SK-N-MC (cell line): ENCODE measurements at regions not wholly inside any gene's neighbourhood (a gene's known extent, or its start where the extent isn't known, plus 50 kb on each side); places are given as distances from the start of the nearest gene placed in this dataset.
"Not testable (repeated sequence)": the region's sequence is repeated elsewhere in the genome, so short reads cannot be mapped to it uniquely, and the experiment has no call there.

ENCODE experiments used
- DNase-seq: peaks from one replicate; pipeline ENCODE4 v3.0.0-alpha.2; 2011; ENCODE audit warnings: low read depth, low spot score
- H3K27ac ChIP-seq: fragments of 200-600 bp; sonication (generic); 2 replicates; pipeline ENCODE4 v1.5.1; 2016; ENCODE audit warnings: mixed run types
- H3K36me3 ChIP-seq: fragments of 200-600 bp; sonication (generic); 2 replicates; pipeline ENCODE4 v1.6.1; 2017; ENCODE audit warnings: antibody characterized with exemption, low read length, mixed read lengths; ENCODE audit not compliant: insufficient read depth
- H3K4me3 ChIP-seq: fragments of 200-600 bp; sonication (generic); 2 replicates; pipeline ENCODE4 v1.5.1; 2016
- H3K9ac ChIP-seq: fragments of 200-600 bp; sonication (generic); 2 replicates; pipeline ENCODE4 v1.8.0; 2017; ENCODE audit warnings: mixed run types, mixed read lengths; ENCODE audit not compliant: insufficient read length
- H3K9me3 ChIP-seq: fragments of 200-600 bp; sonication (generic); 2 replicates; pipeline ENCODE4 v1.6.1; 2017; ENCODE audit warnings: low read depth, mild to moderate bottlenecking, antibody characterized with exemption, low read length, moderate library complexity, mixed read lengths
- EZH2 ChIP-seq: fragments of 200-600 bp; sonication (generic); IDR thresholded peaks from one replicate; pipeline ENCODE4 v1.6.1; 2017; ENCODE audit warnings: antibody characterized with exemption
- FOXP2 ChIP-seq: optimal IDR thresholded peaks from 2 replicates; pipeline ENCODE3; 2011; ENCODE audit warnings: mild to moderate bottlenecking, moderate library complexity; ENCODE audit not compliant: insufficient read depth; ENCODE audit errors: extremely low read length, control extremely low read depth
- POLR2AphosphoS5 ChIP-seq: IDR thresholded peaks from 2 replicates; pipeline ENCODE4 v1.6.1; 2012; ENCODE audit warnings: mild to moderate bottlenecking, low read depth, low read length, borderline replicate concordance

DNA sequence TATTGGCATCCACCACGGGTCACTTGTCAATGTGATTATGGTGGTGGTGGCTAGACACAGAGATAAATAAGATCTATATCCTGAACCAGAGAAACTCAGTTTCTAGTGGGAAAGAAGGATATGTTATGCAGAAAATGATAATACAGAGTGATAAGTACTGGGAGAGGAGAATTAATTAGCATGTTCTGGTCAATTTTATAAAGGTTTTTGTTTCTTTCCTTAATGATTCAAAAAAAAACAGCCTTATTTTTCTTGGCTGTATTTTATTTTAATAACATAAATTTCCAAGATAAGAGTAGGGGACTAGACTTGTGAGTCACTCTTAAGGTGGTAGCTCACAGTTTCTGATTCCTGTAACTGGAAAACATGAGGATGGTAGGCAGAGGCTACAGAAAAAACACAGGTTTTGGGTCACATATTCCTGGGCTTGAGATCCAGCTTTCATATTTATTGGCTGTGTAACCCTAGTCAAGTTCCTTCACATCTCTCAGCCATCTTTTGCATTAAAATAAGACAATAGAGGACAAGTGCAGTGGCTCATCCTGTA lies 350.3 kb upstream of the RPS23 start:
- no peak for TF ChIP-seq EZH2
- TF ChIP-seq FOXP2, result no peak
- no peak for TF ChIP-seq POLR2AphosphoS5
- no peaks in the 10 kb centered on the region for H3K9me3 ChIP-seq
- DNase-seq, result no peak
- H3K27ac ChIP-seq, result no peak overlapping the region
- no peak overlapping the region for H3K9ac ChIP-seq
- H3K36me3 ChIP-seq, result no peaks in the 10 kb centered on the region
- no peak overlapping the region for H3K4me3 ChIP-seq

DNA sequence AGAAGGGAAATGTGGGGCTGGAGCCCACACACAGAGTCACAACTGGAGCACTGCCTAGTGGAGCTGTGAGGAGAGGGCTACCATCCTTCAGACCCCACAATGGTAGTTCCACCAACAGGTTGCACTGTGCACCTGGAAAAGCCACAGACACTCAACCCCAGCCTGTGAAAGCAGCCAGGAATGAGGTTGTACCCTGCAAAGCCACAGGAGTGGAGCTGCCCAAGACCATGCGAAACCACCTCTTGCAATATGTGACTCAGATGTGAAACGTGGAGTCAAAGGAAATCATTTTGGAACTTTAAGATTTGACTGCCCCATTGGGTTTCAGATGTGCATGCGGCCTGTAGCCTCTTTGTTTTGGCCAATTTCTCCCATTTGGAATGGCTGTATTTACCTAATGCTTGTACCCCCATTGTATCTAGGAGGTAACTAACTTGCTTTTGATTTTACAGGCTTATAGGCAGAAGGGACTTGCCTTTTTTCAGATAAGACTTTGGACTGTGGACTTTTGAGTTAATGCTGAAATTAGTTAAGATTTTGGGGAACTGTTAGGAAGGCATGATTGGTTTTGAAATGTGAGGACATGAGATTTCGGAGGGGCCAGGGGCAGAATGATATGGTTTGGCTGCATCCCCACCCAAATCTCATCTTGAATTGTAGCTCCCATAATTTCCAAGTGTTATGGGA lies 348.9 kb upstream of the RPS23 start:
- H3K36me3 ChIP-seq, DNase-seq, H3K4me3 ChIP-seq, H3K9ac ChIP-seq, H3K9me3 ChIP-seq, H3K27ac ChIP-seq: not testable (repeated sequence)

DNA sequence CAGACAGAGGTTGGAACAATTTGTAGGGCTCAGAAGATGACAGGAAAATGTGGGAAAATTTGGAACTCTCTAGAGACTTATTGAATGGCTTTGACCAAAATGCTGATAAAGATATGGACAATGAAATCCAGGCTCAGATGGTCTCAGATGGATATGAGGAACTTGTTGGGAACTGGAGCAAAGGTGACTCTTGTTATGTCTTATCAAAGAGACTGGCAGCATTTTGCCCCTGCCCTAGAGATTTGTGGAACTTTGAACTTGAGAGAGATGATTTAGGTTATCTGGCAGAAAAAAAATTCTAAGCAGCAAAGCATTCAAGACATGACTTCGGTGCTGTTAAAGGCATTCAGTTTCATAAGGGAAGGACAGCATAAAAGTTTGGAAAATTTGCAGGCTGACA lies 347.9 kb upstream of the RPS23 start:
- not testable (repeated sequence) for H3K9ac ChIP-seq, H3K9me3 ChIP-seq, H3K27ac ChIP-seq, H3K36me3 ChIP-seq, DNase-seq, H3K4me3 ChIP-seq

DNA sequence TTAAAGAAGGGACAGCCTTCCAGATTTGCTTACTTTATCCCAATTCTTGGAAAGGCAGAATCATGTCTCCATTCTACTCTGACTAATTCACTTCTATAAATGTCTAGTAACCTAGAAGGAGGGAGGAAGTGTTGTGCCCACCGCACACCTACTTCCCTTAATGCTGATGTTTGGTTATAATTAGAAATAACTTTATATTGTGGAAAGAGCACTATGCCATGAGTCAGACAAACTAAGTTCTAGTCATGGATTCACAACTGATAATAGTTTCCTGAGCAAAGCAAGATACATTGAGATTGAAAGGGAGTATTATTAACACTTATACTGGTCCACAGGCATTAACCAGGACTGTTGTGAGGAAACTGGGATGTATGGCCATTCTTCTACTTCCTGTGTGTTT lies 345.9 kb upstream of the RPS23 start:
- TF ChIP-seq FOXP2 (no peak), EZH2 (no peak), POLR2AphosphoS5 (no peak)
- Histone ChIP-seq H3K9me3 (no peaks in the 10 kb centered on the region), H3K36me3 (no peaks in the 10 kb centered on the region), H3K4me3 (no peak overlapping the region), H3K9ac (no peak overlapping the region), H3K27ac (no peak overlapping the region)
- DNase-seq, result no peak

DNA sequence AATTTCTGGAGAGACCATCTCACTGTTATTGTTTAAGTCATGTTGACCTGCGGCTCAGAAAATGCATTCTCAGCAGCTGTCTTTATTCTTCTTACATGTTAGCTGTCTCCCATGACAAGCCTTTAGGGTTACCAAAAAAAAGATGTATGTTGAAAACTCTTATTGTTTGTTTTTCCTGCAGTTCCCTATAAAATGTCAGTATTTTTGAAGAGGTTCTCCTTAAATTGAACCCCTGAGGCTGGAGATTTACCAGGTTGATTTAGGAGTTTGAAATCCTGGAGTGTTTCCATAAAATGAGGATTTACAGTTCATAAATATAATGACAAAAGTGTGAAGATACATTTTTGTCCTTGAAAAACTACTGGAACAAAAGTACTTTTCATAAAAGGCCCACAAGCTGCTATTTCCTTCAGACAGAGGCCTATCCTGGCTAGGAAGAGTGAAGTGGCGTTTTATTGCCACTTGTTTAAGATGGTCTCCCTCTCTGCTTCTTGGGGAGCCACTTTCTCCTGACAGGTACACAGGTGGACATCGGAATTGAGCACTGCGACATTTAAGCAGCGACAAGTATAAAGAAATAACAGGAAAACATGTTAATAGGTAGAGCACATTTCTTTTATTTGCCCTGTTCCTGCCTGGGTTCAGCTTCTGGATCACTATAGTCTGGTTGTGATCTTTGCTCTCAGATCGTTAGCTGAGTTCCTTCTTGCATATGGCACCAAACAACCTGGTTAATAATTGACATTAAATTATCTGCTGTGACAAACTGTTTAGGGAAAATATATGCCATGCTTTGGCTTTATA lies 344.8 kb upstream of the RPS23 start:
- Histone ChIP-seq H3K9ac (no peak overlapping the region), H3K9me3 (no peaks in the 10 kb centered on the region), H3K4me3 (no peak overlapping the region), H3K27ac (no peak overlapping the region), H3K36me3 (no peaks in the 10 kb centered on the region)
- no peak for TF ChIP-seq EZH2
- no peak for TF ChIP-seq FOXP2
- TF ChIP-seq POLR2AphosphoS5, result no peak
- no peak for DNase-seq

DNA sequence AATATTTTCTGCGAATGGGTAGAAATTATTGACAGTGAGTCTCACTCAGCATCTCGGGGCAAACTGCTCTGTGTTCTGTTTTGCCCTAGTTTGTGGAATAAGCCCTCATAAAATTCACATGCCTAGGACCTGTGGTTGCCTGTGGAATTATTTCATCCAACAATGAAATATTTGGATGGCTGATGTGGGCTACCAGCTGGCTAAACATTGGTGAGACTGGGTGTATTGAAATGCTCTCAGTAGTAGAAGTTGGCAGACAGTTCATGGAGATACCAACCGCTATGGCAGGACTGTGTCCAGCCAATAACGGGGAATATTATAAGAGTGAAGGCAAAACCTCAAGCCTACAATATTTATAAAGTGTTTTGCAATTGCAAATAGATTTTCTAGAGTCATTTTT lies 344.1 kb upstream of the RPS23 start:
- no peak for TF ChIP-seq FOXP2
- no peak for TF ChIP-seq EZH2
- TF ChIP-seq POLR2AphosphoS5, result no peak
- H3K9me3 ChIP-seq, result no peaks in the 10 kb centered on the region
- no peak overlapping the region for H3K9ac ChIP-seq
- H3K36me3 ChIP-seq, result no peaks in the 10 kb centered on the region
- no peak for DNase-seq
- no peak overlapping the region for H3K4me3 ChIP-seq
- H3K27ac ChIP-seq, result no peak overlapping the region

DNA sequence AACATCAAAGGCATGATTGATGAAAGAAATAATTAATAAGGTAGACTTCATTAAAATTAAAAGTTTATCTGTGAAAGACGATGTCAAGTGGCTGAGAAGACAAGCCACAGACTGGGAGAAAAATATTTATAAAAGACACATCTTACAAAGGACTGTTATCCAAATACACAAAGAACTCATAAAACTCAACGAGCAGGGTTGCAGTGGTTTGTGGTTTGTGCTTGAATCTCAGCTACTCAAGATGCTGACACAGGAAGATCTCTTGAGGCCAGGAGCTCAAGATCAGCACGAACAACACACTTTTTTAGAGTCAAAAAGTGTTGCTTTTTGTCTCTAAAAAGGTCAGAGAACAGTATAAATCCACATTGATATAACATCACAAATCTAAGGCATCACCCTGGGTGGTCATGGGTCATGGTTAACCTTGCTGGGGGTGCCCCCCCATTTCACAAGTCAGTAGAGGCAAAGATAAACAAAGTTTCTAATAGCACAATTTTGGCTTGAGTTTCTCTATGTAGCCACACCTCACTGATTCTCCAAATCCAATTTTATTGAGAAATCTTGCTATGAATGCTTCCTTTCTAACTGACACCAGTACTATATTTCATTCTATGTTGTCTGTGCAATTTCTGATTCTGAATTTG lies 342.9 kb upstream of the RPS23 start:
- Histone ChIP-seq H3K4me3 (0 out of 2 replicates have a peak overlapping the region, but pooled peaks have one; percentile 29), H3K27ac (no peak overlapping the region), H3K36me3 (no peaks in the 10 kb centered on the region), H3K9me3 (no peaks in the 10 kb centered on the region), H3K9ac (no peak overlapping the region)
- TF ChIP-seq FOXP2 (no peak), POLR2AphosphoS5 (peak; percentile 37; the same call in 1 of the 2 replicates)
- DNase-seq, result no peak

DNA sequence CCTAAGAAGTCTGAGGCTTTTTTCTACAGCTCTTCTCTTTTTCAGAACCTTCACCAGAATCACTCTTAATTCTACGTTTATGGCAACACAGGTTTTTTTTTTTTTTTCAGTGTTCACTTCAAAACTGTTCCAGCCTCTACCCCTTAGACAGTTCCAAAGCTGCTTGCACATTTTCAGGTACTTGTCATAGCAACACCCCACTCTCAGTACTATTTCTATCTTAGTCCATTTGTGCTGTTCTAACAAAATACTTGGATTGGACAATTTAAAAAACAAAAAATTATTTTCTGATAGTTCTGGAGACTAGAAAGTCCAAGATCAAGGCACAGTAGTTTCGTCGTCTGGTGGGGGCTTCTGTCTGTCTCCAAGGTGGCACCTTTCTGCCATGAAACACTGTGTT lies 340.9 kb upstream of the RPS23 start:
- H3K36me3 ChIP-seq, result no peaks in the 10 kb centered on the region
- H3K9me3 ChIP-seq, result no peaks in the 10 kb centered on the region
- TF ChIP-seq EZH2 (no peak), FOXP2 (no peak), POLR2AphosphoS5 (no peak)
- no peak overlapping the region for H3K9ac ChIP-seq
- no peak for DNase-seq
- no peak overlapping the region for H3K27ac ChIP-seq
- no peak overlapping the region for H3K4me3 ChIP-seq

DNA sequence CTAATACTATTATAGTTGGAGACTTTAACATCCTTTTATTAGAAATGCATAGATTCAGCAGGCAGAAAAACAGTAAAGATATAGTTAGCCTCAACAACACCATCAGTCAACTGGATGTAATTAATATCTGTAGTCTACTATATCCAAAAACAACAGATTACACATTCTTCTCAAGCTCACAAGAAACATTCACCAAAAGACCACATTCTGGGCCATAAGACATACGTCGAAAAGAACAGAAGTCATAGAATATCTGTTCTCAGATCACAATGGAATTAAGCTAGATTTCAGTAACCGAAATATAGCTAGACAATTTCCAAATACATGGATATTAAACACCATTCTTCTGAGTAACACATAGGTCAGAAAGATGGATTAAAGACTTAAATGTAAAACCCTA lies 336.6 kb upstream of the RPS23 start:
- no peak overlapping the region for H3K4me3 ChIP-seq

More for the DNA sequence above, 336.6 kb upstream of the RPS23 start:
- TF ChIP-seq EZH2, result no peak
- no peak for TF ChIP-seq FOXP2
- TF ChIP-seq POLR2AphosphoS5, result no peak
- Histone ChIP-seq H3K9me3 (no peaks in the 10 kb centered on the region), H3K36me3 (no peaks in the 10 kb centered on the region), H3K27ac (no peak overlapping the region), H3K9ac (no peak overlapping the region)
- no peak for DNase-seq
